CD4-positive, alpha-beta T cell treated with Interleukin-1 beta for 1 hour (primary cell): ENCODE measurements at regions not wholly inside any gene's neighbourhood (a gene's known extent, or its start where the extent isn't known, plus 50 kb on each side); places are given as distances from the start of the nearest gene placed in this dataset.

ENCODE experiments used
- DNase-seq, 2 donors: peaks; one replicate each; pipeline ENCODE4 v3.0.0-alpha.2; 2020 to 2022

DNA sequence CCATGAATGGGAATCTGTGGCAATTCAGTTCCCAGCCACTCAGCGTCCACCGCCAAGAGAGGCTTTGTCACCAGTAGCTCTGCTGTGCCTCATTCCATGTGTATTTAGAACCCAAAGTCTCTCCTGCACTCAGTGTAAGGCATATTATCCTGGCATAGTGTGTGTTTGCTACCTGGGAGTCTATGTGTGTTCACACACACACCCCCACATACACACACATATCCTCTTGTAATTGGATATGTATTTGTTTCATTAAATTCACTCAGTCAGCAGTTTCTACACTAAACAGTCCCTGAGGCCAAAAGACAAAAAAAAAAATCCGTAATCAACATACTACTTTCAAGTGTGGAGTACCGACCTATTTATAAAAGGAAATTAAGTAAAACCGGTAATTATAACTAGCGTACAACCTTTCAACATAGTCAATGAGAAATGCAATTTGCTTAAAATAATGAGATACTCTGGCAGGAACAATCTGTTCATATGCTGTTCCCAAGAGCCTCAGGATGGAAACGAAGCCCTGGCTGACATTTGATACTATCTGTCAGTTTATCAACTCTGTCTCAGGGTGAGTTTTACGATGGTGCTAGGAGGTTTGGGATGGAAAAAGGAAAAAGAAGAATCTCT lies 425.8 kb upstream of the CELF2 start:
- DNase-seq: no peak

GRCh38 chr10:10596256-10596655 lies 421.4 kb upstream of the CELF2 start:
- no peak for DNase-seq

DNA sequence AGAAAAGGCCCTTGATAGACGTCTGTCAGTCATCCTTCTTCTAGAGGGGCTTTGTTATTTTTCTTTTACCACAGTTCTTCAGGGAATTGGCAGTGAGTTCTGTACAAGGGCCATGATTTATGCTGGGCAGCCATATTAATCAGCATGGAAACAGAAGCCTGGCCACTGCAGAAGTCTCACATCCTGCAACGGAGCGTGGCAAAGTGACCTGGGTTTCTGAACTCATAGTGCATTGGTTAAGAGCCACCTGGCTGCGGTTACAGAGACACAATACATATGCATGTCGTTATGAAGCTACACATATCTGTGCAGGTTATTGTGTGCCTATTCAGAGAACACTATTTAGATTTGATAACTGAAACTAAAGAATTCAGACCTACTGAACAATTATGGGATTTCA lies 419.4 kb upstream of the CELF2 start:
- DNase-seq: no peak

DNA sequence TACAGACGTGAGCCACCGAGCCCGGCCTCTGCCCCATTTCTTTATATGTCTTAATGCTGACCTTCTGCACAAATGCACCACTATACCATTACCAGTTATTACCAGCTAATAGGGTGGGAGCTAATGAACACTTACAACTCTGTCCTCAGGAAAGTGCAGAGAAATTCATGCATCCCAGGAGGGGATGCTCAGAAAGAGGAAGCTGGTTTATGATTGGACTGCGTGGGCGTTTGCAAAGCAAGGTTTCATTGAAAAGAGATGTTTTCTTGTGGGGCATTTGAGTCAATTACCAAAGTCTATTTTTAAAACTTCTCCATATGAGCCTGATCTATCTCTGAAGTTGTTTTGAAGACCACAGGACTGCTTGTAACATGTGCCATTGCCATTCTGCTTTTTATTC lies 417.7 kb upstream of the CELF2 start:
- no peak for DNase-seq

DNA sequence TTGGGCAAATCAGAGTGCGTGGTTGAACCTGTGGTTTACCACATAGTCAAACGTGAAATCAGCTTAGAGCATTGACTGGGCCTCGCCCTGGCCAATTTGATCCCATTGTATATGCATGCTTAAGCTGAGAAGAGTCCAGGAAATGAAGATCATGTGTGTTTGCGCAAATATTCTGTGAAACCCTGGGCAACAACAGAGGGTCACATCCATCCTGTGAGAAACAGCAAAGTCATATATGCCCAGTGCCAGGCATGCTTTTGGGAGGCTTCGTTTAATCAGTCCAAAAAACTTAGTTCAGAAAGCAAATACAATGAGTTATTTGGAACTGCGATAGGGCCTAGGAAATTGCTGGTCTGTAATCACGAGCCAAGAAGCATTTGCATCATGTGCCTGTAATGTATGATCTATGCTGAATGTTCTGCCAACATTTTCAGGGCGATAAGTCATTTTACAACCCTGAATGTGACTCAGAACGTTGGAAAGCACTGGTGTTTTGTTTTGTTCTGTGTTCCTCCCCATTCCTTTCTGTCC lies 412.1 kb upstream of the CELF2 start:
- no peak for DNase-seq

DNA sequence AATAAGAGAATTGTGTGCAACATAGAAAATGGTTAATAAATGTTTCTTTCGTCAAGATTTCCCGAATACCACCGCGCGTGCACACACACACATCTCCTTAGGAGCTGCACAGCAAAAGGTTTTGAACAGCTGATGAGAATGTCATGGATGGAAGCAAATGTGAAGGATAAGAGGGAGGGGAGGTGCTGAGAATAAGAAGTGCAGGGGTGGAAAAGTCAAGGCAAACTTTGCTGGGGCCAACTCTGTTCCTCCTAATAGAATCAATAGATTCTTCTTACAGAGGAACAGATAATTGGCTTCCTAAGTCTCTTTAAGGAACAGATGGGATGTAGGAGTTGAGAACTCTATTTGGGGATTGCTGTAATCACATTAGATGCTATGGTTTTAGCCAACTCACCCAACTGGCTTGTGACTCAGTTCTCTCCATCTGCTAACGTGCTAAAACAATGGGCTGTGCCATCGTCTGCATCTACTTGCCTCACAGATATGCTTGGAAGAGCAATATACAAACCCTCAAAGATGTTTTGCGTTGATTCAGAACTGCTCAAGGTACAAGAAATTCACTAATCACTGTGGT lies 408.2 kb upstream of the CELF2 start:
- no peak for DNase-seq

- DNase-seq: no peak
Observed at GRCh38 chr10:10610171-10610570, 407.5 kb upstream of the CELF2 start.

- DNase-seq: no peak
Observed at GRCh38 chr10:10612151-10612550, 405.5 kb upstream of the CELF2 start.

DNA sequence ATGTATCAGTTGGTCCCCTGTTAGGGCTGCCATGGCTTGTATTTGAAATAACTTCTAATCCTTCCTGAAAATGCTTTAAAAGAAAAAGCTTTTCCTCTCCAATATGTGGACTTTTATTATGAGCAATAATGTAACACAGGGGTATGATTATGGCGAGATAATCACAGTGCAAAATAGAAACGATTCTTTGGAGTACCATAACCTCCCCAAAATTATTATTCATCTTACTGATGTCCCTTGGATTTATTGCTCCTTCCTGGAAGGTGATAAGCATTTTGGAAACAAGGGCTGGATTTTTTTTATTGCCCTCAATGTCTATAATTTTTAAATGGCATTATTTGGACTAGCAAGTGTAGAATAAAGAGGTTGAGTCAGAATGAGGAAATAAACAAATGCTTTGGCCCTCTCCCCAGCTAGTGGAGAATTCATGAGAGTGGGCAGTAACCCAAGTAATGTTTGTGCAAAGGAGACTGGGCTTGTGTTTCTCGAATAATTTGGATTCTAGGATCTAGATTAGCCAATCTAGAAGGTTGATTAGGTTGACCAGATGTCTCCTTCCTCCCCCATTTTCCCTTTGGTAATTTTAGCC lies 403.9 kb upstream of the CELF2 start:
- no peak for DNase-seq

DNA sequence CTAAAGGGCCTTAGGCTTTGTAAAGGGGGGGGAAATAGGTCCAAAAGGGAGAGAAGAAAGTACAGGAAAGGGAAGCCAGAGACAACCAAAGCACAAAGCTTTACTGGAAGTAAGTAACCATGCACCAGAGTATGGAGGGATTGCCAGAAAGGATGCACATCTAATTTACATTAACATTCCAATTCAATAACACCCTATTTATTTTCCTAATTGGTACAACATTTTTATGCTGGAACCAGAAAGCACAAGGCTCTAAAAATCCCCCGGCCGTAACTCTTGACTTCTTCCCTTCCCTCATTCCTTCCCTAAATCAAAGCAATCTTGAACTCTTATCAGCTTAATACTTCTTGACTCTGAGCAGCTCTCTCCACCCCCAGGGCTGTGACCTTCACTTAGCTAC lies 400.0 kb upstream of the CELF2 start:
- DNase-seq: no peak

- no peak for DNase-seq
Observed at GRCh38 chr10:10618139-10618538, 399.5 kb upstream of the CELF2 start.

DNA sequence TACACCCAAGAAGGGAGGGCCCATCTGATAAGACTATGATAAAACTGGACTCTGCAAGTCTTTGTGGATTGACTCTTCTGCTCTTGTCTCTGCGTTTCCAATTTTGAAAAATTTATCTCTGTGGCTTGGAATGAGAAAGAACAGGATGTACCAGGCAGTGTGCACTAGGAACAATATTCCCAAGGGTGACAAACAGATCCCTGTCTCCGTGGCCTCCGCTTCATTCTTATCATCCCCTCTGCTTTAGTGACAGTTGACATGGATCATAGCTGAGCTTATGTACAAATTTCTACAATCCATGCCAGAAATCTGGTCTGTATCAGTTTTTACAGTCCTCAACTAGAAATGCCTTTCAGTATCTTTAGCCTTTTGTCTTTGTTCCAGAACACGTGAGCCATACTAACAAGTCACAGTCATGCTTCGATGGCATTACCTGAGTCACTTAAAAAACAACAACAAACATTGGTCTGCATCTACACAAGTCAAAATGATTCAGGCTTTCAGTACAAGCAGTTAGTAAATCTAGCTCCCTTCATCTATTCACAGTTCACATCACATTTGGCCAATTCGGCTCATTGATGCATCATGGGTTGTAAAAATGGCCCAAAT lies 393.6 kb upstream of the CELF2 start:
- no peak for DNase-seq

DNA sequence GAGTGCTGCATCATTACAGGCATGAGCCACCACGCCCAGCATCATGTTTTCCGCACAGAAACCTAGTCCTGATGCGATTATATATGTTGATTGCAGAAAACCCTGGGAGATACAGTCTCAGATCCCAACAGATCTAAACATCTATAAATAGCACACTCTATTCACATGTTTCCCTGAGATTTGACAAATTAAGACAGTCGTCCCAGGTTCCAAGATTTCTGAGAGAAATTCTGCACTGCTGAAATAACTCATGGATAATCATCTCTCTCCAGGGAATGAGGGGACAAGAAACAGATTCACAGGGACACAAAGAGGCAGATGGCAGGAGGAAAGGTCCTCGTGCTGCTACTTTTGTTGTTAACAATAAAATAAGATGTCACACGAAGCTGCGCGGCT lies 393.1 kb upstream of the CELF2 start:
- DNase-seq: no peak

DNA sequence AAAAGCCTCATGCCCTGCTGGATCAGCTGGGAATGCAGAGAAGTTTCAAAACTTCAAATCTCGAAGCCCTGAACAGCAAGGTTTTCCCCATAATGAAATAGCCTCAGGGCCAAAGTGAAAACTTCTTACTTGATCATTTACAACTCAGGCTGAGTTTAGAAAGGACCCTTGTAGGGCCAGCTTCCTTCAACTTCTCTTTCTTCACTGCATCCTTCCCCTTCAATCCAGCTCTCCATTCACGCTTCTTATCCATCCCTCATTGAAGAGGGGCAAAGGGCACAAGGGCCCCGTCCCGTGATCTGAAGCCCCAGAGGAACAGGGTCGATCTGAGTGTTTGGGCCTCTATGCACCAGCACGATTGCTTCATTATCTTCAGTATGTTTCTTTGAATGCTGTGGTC lies 392.2 kb upstream of the CELF2 start:
- no peak for DNase-seq

- DNase-seq: no peak
Observed at GRCh38 chr10:10626734-10627133, 390.9 kb upstream of the CELF2 start.

- DNase-seq: no peak
Observed at GRCh38 chr10:10627414-10627813, 390.3 kb upstream of the CELF2 start.

- DNase-seq: no peak
Observed at GRCh38 chr10:10629512-10629911, 388.2 kb upstream of the CELF2 start.

GRCh38 chr10:10630281-10630680 lies 387.4 kb upstream of the CELF2 start:
- DNase-seq: no peak

GRCh38 chr10:10630782-10631181 lies 386.9 kb upstream of the CELF2 start:
- no peak for DNase-seq

GRCh38 chr10:10642189-10642588 lies 375.5 kb upstream of the CELF2 start:
- no peak for DNase-seq

DNA sequence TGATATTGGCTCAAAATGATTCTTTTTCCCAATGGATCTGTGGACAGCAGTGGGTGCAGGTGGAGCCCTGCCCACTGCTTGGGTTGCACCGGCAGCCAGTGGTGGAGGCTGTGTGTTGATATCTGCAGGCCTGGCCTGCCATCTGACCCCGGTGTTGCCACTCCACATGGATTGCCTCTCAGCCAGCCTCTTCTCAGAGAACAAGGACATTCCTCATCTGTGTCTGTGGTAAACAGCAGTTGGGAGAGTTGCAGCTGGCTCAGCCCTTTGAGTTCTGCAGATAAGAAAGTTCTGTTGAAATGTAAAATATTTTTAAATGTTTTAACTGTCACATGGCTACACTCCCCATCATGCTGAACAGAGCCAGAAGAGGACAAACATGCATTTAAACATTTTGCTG lies 374.9 kb upstream of the CELF2 start:
- no peak for DNase-seq

DNA sequence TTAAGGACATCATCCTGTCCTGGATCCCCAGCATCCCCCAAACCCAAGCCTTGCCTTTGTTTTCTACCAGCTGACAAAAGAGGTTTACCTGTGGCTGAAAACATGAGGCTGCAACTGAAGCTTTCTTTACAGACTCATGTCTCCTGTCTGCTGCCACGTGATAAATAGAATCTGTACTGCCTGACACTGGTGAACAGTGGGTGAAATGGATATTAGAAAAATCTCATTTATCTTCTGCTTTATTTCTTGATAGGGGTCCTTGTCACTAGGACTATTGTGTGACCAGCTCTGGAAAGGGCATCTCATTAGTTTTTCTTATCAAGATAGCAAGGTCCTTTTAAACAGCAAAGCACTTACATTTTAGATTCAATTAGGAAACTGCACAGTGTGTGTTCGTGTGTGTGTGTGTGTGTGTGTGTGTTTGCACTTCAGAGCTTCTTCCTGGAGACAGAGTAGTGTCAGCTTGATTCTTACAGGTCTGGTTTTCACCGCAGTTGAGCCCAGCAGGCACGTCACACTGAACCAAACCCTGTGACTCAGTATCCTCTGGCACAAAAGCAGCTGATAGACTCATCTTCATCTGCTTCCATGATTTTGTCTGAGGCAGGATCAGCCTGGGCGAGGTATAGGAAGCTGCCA lies 373.5 kb upstream of the CELF2 start:
- DNase-seq: no peak

- no peak for DNase-seq
Observed at GRCh38 chr10:10644676-10645385, 372.8 kb upstream of the CELF2 start.
